SJCRH30 (cell line): ENCODE measurements at regions not wholly inside any gene's neighbourhood (a gene's known extent, or its start where the extent isn't known, plus 50 kb on each side); places are given as distances from the start of the nearest gene placed in this dataset.

Experiments
- DNase-seq, 2 experiments: peaks; one replicate each; pipeline ENCODE4 v3.0.0-alpha.2; 2015 to 2020
- H3K27ac ChIP-seq: fragments of 250-450 bp; sonication (Bioruptor Pico); 2 replicates; pipeline ENCODE4 v1.5.1; 2020; ENCODE audit warnings: mild to moderate bottlenecking, moderate library complexity
- H3K27me3 ChIP-seq: fragments of 250-450 bp; sonication (Bioruptor Pico); 2 replicates; pipeline ENCODE4 v1.5.1; 2020; ENCODE audit warnings: mild to moderate bottlenecking, moderate library complexity
- H3K36me3 ChIP-seq: fragments of 250-450 bp; sonication (Bioruptor Pico); 2 replicates; pipeline ENCODE4 v1.5.1; 2020; ENCODE audit warnings: mild to moderate bottlenecking, moderate library complexity
- H3K4me1 ChIP-seq: fragments of 250-450 bp; sonication (Bioruptor Pico); 2 replicates; pipeline ENCODE4 v1.5.1; 2020; ENCODE audit warnings: mild to moderate bottlenecking, moderate library complexity
- H3K4me3 ChIP-seq: fragments of 250-450 bp; sonication (Bioruptor Pico); 2 replicates; pipeline ENCODE4 v1.5.1; 2020; ENCODE audit warnings: mild to moderate bottlenecking, moderate library complexity
- H3K9me3 ChIP-seq: fragments of 250-450 bp; sonication (Bioruptor Pico); replicated peaks from 2 replicates; pipeline ENCODE4 v1.5.1; 2020; ENCODE audit warnings: mild to moderate bottlenecking, moderate library complexity

GRCh38 chr6:106805771-106806170 lies 168.8 kb downstream of the CD24 start:
- no peak for DNase-seq
- no peak overlapping the region for H3K27ac ChIP-seq
- no peak overlapping the region for H3K4me3 ChIP-seq
- no peaks in the 10 kb centered on the region for H3K36me3 ChIP-seq
- H3K27me3 ChIP-seq: no peaks in the 10 kb centered on the region
- H3K4me1 ChIP-seq: peaks cover 4% of the 10 kb centered on the region; the same call in 1 of the 2 replicates
- 0 out of 2 replicates have a peak, but pooled peaks cover 5% of the 10 kb centered on the region for H3K9me3 ChIP-seq

GRCh38 chr6:106804346-106805335 lies 169.9 kb downstream of the CD24 start:
- H3K9me3 ChIP-seq: 0 out of 2 replicates have a peak, but pooled peaks cover 5% of the 10 kb centered on the region
- no peak overlapping the region for H3K27ac ChIP-seq
- no peak for DNase-seq
- H3K4me1 ChIP-seq: peaks cover 13% of the 10 kb centered on the region
- H3K4me3 ChIP-seq: no peak overlapping the region
- H3K36me3 ChIP-seq: no peaks in the 10 kb centered on the region
- no peaks in the 10 kb centered on the region for H3K27me3 ChIP-seq

- 0 out of 2 replicates have a peak, but pooled peaks cover 5% of the 10 kb centered on the region for H3K9me3 ChIP-seq
- no peak overlapping the region for H3K4me3 ChIP-seq
- H3K4me1 ChIP-seq: peaks cover 26% of the 10 kb centered on the region
- DNase-seq: no peak
- H3K27ac ChIP-seq: no peak overlapping the region
- no peaks in the 10 kb centered on the region for H3K27me3 ChIP-seq
- H3K36me3 ChIP-seq: no peaks in the 10 kb centered on the region
These were observed 171.3 kb downstream of the CD24 start for GRCh38 chr6:106803188-106803587.

- no peaks in the 10 kb centered on the region for H3K27me3 ChIP-seq
- no peak for DNase-seq
- no peaks in the 10 kb centered on the region for H3K36me3 ChIP-seq
- H3K4me1 ChIP-seq: peaks cover 26% of the 10 kb centered on the region
- no peak overlapping the region for H3K4me3 ChIP-seq
- H3K9me3 ChIP-seq: 0 out of 2 replicates have a peak, but pooled peaks cover 3% of the 10 kb centered on the region
- no peak overlapping the region for H3K27ac ChIP-seq
These were observed 172.4 kb downstream of the CD24 start for GRCh38 chr6:106802139-106802538.

- H3K4me1 ChIP-seq: peaks cover 26% of the 10 kb centered on the region
- no peaks in the 10 kb centered on the region; the same call in 1 of the 2 replicates for H3K27me3 ChIP-seq
- no peaks in the 10 kb centered on the region for H3K9me3 ChIP-seq
- no peak overlapping the region for H3K4me3 ChIP-seq
- H3K27ac ChIP-seq: no peak overlapping the region
- DNase-seq: no peak
- H3K36me3 ChIP-seq: no peaks in the 10 kb centered on the region
These were observed 171.9 kb downstream of the QRSL1 start for GRCh38 chr6:106801256-106801655.

GRCh38 chr6:106800379-106800778 lies 171.0 kb downstream of the QRSL1 start:
- no peak overlapping the region for H3K4me3 ChIP-seq
- no peaks in the 10 kb centered on the region; the same call in 1 of the 2 replicates for H3K27me3 ChIP-seq
- no peak for DNase-seq
- peaks cover 26% of the 10 kb centered on the region for H3K4me1 ChIP-seq
- no peak overlapping the region for H3K27ac ChIP-seq
- no peaks in the 10 kb centered on the region for H3K36me3 ChIP-seq
- H3K9me3 ChIP-seq: no peaks in the 10 kb centered on the region

GRCh38 chr6:106799031-106799894 lies 169.9 kb downstream of the QRSL1 start:
- Histone ChIP-seq H3K27ac (no peak overlapping the region), H3K4me3 (no peak overlapping the region), H3K9me3 (no peaks in the 10 kb centered on the region), H3K36me3 (no peaks in the 10 kb centered on the region), H3K4me1 (peaks cover 26% of the 10 kb centered on the region), H3K27me3 (no peaks in the 10 kb centered on the region; the same call in 1 of the 2 replicates)
- DNase-seq: peak; percentile 75 to 79

- no peak for DNase-seq
- Histone ChIP-seq H3K4me3 (no peak overlapping the region), H3K27me3 (no peaks in the 10 kb centered on the region; the same call in 1 of the 2 replicates), H3K36me3 (no peaks in the 10 kb centered on the region), H3K4me1 (peaks cover 26% of the 10 kb centered on the region), H3K9me3 (no peaks in the 10 kb centered on the region), H3K27ac (no peak overlapping the region)
These were observed 167.8 kb downstream of the QRSL1 start for GRCh38 chr6:106797186-106797585.

- H3K27me3 ChIP-seq: no peaks in the 10 kb centered on the region; the same call in 1 of the 2 replicates
- no peaks in the 10 kb centered on the region for H3K9me3 ChIP-seq
- no peak overlapping the region for H3K27ac ChIP-seq
- peaks cover 26% of the 10 kb centered on the region for H3K4me1 ChIP-seq
- DNase-seq: no peak
- no peak overlapping the region for H3K4me3 ChIP-seq
- H3K36me3 ChIP-seq: no peaks in the 10 kb centered on the region
These were observed 167.4 kb downstream of the QRSL1 start for GRCh38 chr6:106796781-106797180.

GRCh38 chr6:106794129-106794528 lies 164.8 kb downstream of the QRSL1 start:
- Histone ChIP-seq H3K4me1 (peaks cover 8% of the 10 kb centered on the region; the same call in 1 of the 2 replicates), H3K27me3 (no peaks in the 10 kb centered on the region; the same call in 1 of the 2 replicates), H3K27ac (no peak overlapping the region), H3K4me3 (no peak overlapping the region), H3K9me3 (no peaks in the 10 kb centered on the region), H3K36me3 (no peaks in the 10 kb centered on the region)
- DNase-seq: no peak

- DNase-seq: no peak
- no peaks in the 10 kb centered on the region for H3K4me1 ChIP-seq
- no peak overlapping the region for H3K4me3 ChIP-seq
- no peaks in the 10 kb centered on the region for H3K9me3 ChIP-seq
- no peak overlapping the region for H3K27ac ChIP-seq
- no peaks in the 10 kb centered on the region; the same call in 1 of the 2 replicates for H3K27me3 ChIP-seq
- no peaks in the 10 kb centered on the region for H3K36me3 ChIP-seq
These were observed 163.3 kb downstream of the QRSL1 start for GRCh38 chr6:106792536-106793236.

GRCh38 chr6:106790935-106791334 lies 161.6 kb downstream of the QRSL1 start:
- Histone ChIP-seq H3K27ac (no peak overlapping the region), H3K36me3 (no peaks in the 10 kb centered on the region)
- no peak for DNase-seq

GRCh38 chr6:106790149-106790770 lies 160.9 kb downstream of the QRSL1 start:
- H3K27ac ChIP-seq: no peak overlapping the region
- no peaks in the 10 kb centered on the region for H3K4me1 ChIP-seq
- DNase-seq: no peak
- no peaks in the 10 kb centered on the region for H3K36me3 ChIP-seq
- H3K27me3 ChIP-seq: no peaks in the 10 kb centered on the region
- H3K4me3 ChIP-seq: no peak overlapping the region
- H3K9me3 ChIP-seq: no peaks in the 10 kb centered on the region

More at GRCh38 chr6:106790935-106791334, 161.6 kb downstream of the QRSL1 start:
- no peaks in the 10 kb centered on the region for H3K9me3 ChIP-seq
- no peaks in the 10 kb centered on the region for H3K27me3 ChIP-seq
- no peak overlapping the region for H3K4me3 ChIP-seq
- no peaks in the 10 kb centered on the region for H3K4me1 ChIP-seq
